ENCODE measurements at regions not wholly inside any gene's neighbourhood (a gene's known extent, or its start where the extent isn't known, plus 50 kb on each side); places are given as distances from the start of the nearest gene placed in this dataset.

GRCh38 chr2:7983451-7983850 is 698.4 kb upstream of the ID2 start:
- TF ChIP-seq CTCF (IDR thresholded peaks at IDR 0.05 in 4 of 5, conservative IDR thresholded peaks at IDR 0.05 in 1 of 5) (no peak), POLR2A (IDR thresholded peaks at IDR 0.05) (no peak)
